ENCODE measurements at regions not wholly inside any gene's neighbourhood (a gene's known extent, or its start where the extent isn't known, plus 50 kb on each side); places are given as distances from the start of the nearest gene placed in this dataset.

GRCh38 chr13:65917731-65918130, 1312.4 kb downstream of the PCDH9 start:
- H3K9me2 ChIP-seq (replicated peaks; ENCODE audit: control insufficient read depth, low read length), result no peaks in the 10 kb centered on the region
- no peaks in the 10 kb centered on the region for H3K27me3 ChIP-seq (ENCODE audit: control insufficient read depth, low read length)
- no peaks in the 10 kb centered on the region for H3K4me1 ChIP-seq (ENCODE audit: control insufficient read depth, low read length)
- TF ChIP-seq CTCF (IDR thresholded peaks at IDR 0.05; ENCODE audit: low read depth, low read length, poor library complexity, severe bottlenecking) (no peak), EZH2phosphoT487 (IDR thresholded peaks at IDR 0.05; ENCODE audit: borderline replicate concordance, low read length) (no peak)
- H3K79me2 ChIP-seq (ENCODE audit: control insufficient read depth, low read length), result no peaks in the 10 kb centered on the region
- H3K4me2 ChIP-seq (ENCODE audit: low read length), result no peak overlapping the region
- H4K20me1 ChIP-seq (ENCODE audit: control insufficient read depth, insufficient read depth, low read depth, low read length), result no peaks in the 10 kb centered on the region
- H3K9me3 ChIP-seq (ENCODE audit: control insufficient read depth, insufficient read depth, low read length), result no peaks in the 10 kb centered on the region
- H3F3A ChIP-seq (ENCODE audit: control insufficient read depth, insufficient read depth), result no peaks in the 10 kb centered on the region
- H3K4me3 ChIP-seq (ENCODE audit: low read length), result no peak overlapping the region
- no peak overlapping the region for H3K27ac ChIP-seq (ENCODE audit: low read depth, low read length)
- H3K36me3 ChIP-seq (ENCODE audit: control insufficient read depth, low read length), result no peaks in the 10 kb centered on the region

- no peaks in the 10 kb centered on the region for H3K27me3 ChIP-seq (ENCODE audit: control insufficient read depth, low read length)
- no peaks in the 10 kb centered on the region for H3K79me2 ChIP-seq (ENCODE audit: control insufficient read depth, low read length)
- no peak overlapping the region for H3K4me2 ChIP-seq (ENCODE audit: low read length)
- H3K27ac ChIP-seq (ENCODE audit: low read depth, low read length), result no peak overlapping the region
- TF ChIP-seq CTCF (IDR thresholded peaks at IDR 0.05; ENCODE audit: low read depth, low read length, poor library complexity, severe bottlenecking) (no peak), EZH2phosphoT487 (IDR thresholded peaks at IDR 0.05; ENCODE audit: borderline replicate concordance, low read length) (no peak)
- H3K4me3 ChIP-seq (ENCODE audit: low read length), result no peak overlapping the region
- no peaks in the 10 kb centered on the region for H3F3A ChIP-seq (ENCODE audit: control insufficient read depth, insufficient read depth)
- peaks cover under 1% of the 10 kb centered on the region; the same call in 1 of the 2 replicates for H3K9me3 ChIP-seq (ENCODE audit: control insufficient read depth, insufficient read depth, low read length)
- H3K4me1 ChIP-seq (ENCODE audit: control insufficient read depth, low read length), result no peaks in the 10 kb centered on the region
- H3K9me2 ChIP-seq (replicated peaks; ENCODE audit: control insufficient read depth, low read length), result no peaks in the 10 kb centered on the region
- no peaks in the 10 kb centered on the region for H3K36me3 ChIP-seq (ENCODE audit: control insufficient read depth, low read length)
- no peaks in the 10 kb centered on the region for H4K20me1 ChIP-seq (ENCODE audit: control insufficient read depth, insufficient read depth, low read depth, low read length)
These were observed 1314.9 kb downstream of the PCDH9 start for GRCh38 chr13:65915195-65915594.

GRCh38 chr13:65914716-65915115, 1315.4 kb downstream of the PCDH9 start:
- Histone ChIP-seq H3K79me2 (ENCODE audit: control insufficient read depth, low read length) (no peaks in the 10 kb centered on the region), H3K9me2 (replicated peaks; ENCODE audit: control insufficient read depth, low read length) (no peaks in the 10 kb centered on the region), H3K4me3 (ENCODE audit: low read length) (no peak overlapping the region), H4K20me1 (ENCODE audit: control insufficient read depth, insufficient read depth, low read depth, low read length) (no peaks in the 10 kb centered on the region), H3K9me3 (ENCODE audit: control insufficient read depth, insufficient read depth, low read length) (peaks cover 5% of the 10 kb centered on the region; the same call in 1 of the 2 replicates), H3K4me2 (ENCODE audit: low read length) (no peak overlapping the region), H3F3A (ENCODE audit: control insufficient read depth, insufficient read depth) (no peaks in the 10 kb centered on the region), H3K27me3 (ENCODE audit: control insufficient read depth, low read length) (no peaks in the 10 kb centered on the region), H3K4me1 (ENCODE audit: control insufficient read depth, low read length) (no peaks in the 10 kb centered on the region), H3K27ac (ENCODE audit: low read depth, low read length) (no peak overlapping the region), H3K36me3 (ENCODE audit: control insufficient read depth, low read length) (no peaks in the 10 kb centered on the region)
- no peak for TF ChIP-seq EZH2phosphoT487 (IDR thresholded peaks at IDR 0.05; ENCODE audit: borderline replicate concordance, low read length)
- no peak for TF ChIP-seq CTCF (IDR thresholded peaks at IDR 0.05; ENCODE audit: low read depth, low read length, poor library complexity, severe bottlenecking)
